A549 (cell line): ENCODE measurements at regions not wholly inside any gene's neighbourhood (a gene's known extent, or its start where the extent isn't known, plus 50 kb on each side); places are given as distances from the start of the nearest gene placed in this dataset.

ENCODE experiments used
- HOXA7 ChIP-seq: fragments of 250-450 bp; sonication (Bioruptor Pico); IDR thresholded peaks from 2 replicates; pipeline ENCODE4 v1.5.0; 2020; ENCODE audit warnings: mild to moderate bottlenecking, moderate library complexity
- ZSCAN20 ChIP-seq: fragments of 250-450 bp; sonication (Bioruptor Pico); IDR thresholded peaks from 2 replicates; pipeline ENCODE4 v1.8.0; 2022; ENCODE audit warnings: mild to moderate bottlenecking, moderate library complexity
- TF ChIP-seq, protein P1 (sequence below): fragments of >200 bp; sonication (Bioruptor Twin); formaldehyde crosslinking; IDR thresholded peaks from 3 replicates; pipeline ENCODE4 v1.5.1; 2016
- TF ChIP-seq, protein P2 (sequence below): IDR thresholded peaks from 2 replicates; pipeline ENCODE4 v1.6.1; 2012

DNA sequence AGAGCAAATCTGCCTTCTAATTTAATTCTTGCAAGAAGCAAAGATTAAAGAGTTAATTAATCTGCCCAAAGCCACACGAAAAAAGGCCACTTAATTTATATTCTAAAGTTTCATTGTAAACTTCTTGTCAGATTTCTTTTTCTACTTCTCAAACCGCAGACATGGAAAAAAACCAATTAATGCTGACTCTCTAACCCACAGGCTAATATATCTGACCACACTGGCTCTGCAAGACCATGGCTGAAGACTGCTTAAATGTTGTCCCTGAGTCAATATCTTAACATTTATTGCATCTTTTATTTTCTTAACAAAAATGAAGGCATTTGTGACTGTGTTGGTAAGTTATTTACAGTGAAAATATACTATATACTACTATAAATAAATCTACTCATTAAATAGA, 234.0 kb upstream of the SP8 start:
- TF ChIP-seq, protein P1, sequence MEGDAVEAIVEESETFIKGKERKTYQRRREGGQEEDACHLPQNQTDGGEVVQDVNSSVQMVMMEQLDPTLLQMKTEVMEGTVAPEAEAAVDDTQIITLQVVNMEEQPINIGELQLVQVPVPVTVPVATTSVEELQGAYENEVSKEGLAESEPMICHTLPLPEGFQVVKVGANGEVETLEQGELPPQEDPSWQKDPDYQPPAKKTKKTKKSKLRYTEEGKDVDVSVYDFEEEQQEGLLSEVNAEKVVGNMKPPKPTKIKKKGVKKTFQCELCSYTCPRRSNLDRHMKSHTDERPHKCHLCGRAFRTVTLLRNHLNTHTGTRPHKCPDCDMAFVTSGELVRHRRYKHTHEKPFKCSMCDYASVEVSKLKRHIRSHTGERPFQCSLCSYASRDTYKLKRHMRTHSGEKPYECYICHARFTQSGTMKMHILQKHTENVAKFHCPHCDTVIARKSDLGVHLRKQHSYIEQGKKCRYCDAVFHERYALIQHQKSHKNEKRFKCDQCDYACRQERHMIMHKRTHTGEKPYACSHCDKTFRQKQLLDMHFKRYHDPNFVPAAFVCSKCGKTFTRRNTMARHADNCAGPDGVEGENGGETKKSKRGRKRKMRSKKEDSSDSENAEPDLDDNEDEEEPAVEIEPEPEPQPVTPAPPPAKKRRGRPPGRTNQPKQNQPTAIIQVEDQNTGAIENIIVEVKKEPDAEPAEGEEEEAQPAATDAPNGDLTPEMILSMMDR: no peak
- TF ChIP-seq, protein P2, sequence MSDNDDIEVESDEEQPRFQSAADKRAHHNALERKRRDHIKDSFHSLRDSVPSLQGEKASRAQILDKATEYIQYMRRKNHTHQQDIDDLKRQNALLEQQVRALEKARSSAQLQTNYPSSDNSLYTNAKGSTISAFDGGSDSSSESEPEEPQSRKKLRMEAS: no peak
- no peak for TF ChIP-seq HOXA7 (CRISPR knock-in tag)
- no peak for TF ChIP-seq ZSCAN20
